ENCODE measurements at regions not wholly inside any gene's neighbourhood (a gene's known extent, or its start where the extent isn't known, plus 50 kb on each side); places are given as distances from the start of the nearest gene placed in this dataset.
"Not testable (repeated sequence)": the region's sequence is repeated elsewhere in the genome, so short reads cannot be mapped to it uniquely, and the experiment has no call there.

DNA sequence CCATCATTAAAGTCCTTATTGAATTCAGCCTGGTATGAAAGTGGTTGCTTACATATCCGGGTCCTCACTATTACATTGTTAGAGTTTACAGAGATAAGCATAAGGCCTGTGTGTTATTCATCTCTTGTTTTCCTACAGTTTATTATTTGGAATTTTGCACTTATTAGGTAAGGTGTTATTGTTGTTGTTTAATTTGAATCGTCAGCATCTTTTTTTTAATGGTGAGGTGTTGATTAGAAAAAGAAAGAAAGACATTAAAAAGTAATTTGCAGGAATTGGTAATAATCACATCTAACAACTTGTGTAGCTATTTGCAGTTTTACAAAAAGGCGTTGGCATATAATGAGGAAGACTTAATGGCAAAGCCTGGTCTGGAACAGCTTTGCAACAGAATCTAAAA is 158.6 kb downstream of the SAMD5 start:
- no peak for DNase-seq (ENCODE audit: low read depth in 4 of 4, low spot score in 1 of 4)

DNA sequence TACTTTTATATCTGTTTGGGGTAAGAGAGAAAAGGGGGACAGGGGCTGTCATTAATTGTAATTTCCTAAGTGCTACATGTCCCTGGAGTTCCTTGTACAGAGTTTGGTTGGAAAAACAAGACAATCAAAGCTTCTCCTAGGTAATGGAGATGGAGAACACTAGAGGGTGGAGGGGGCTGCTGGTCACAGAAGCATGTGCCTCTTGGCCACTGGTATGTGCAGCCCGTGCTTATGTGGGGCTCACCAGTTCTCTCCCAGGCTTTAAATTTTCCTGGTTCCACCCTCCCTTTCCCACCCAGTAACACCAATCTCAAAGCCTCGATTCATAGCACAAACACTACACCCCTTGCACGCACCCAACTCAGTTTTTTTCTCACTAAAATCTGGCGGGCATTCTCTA is 165.6 kb downstream of the SAMD5 start:
- DNase-seq (ENCODE audit: low read depth in 4 of 4, low spot score in 1 of 4) = no peak

DNA sequence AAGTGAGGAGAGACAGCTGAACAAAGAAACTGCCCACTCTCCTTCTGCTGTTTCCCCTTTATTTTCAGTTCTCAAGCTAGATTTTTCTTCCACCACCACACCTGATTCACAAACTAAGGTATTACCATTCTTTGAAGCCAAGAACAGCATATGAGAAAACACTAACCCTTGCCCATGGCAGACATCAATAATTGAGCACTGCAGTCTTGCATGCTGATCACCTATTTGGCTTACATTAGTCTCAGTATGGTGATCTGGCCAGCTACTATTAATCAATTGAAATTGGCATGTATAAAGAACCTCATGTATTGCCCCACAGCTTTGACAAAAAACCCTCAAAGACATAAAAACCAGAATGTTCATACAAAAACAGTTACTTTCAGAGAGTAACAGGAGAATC is 166.3 kb downstream of the SAMD5 start:
- no peak for DNase-seq (ENCODE audit: low read depth in 4 of 4, low spot score in 1 of 4)

DNA sequence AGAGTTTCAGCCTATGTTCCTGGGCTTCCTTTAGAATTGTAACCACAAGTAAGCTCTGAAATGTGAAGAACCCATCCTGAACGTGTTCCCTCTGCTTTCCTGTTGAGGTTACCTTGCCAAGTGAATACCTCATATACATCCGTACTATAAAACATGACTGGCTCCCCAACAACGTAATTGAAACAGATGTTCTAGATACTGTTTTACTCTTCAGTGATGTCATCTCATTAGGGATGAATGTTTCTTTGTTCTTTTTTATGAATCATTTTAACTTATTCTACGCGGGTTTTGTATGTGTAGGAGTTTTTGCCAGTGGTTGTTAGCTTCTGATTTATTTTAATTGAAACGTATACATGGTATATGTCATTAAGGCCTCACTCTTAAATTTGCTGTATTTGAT is 166.8 kb downstream of the SAMD5 start:
- no peak for DNase-seq (ENCODE audit: low read depth in 4 of 4, low spot score in 1 of 4)

DNA sequence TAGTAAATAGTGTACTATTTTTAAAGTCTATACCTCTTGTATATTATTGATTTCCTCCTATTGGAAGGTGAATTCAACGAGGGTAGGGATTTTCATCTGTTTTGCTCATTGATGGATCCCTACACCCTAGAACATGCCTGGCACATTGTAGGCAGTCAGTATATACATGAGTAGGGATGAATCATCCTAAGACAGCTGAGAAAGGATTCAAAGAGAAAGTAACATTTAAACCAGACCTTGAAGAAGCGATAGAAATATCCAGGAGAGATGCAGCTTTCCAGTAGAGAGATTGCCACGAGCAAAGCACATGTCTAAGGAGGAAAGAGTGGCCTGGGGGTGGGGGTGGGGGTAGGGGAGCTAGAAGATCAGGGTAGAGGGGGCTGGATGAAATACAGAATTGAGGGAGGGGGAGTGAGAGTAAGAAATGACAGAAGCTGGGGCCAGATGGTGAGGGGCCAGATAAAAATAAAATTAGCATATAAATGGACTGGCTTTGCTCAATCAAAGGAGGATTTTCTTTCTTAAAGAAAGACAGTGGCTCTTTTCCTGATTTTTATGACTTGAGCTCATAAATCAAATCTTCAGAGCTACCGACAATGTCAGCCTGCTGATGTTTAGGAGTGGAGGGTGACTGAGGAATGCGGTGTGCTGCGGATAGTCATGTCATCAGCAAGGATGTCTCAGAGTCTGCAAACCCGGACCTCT is 168.2 kb downstream of the SAMD5 start:
- DNase-seq (ENCODE audit: low read depth in 4 of 4, low spot score in 1 of 4) = no peak

DNA sequence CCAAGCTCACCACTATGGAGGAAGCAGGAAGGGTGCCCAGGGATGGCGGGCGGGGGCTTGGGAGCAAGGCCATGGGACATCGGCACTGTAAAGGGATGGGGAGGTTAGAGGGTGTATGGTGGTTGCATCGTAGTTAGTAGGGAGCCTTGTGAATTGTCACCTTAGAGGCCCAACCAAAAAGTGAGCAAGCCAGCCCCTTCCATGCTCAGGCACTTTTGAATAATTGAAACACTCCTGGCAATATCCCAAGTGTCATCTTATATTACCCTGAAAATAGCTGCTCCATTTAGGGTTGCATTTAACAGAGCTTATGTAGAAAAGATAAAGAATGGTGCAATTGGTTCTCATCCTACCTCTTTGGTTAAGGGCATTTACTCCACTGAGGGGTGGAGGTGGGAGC is 169.2 kb downstream of the SAMD5 start:
- DNase-seq (ENCODE audit: low read depth in 4 of 4, low spot score in 1 of 4) = no peak

DNA sequence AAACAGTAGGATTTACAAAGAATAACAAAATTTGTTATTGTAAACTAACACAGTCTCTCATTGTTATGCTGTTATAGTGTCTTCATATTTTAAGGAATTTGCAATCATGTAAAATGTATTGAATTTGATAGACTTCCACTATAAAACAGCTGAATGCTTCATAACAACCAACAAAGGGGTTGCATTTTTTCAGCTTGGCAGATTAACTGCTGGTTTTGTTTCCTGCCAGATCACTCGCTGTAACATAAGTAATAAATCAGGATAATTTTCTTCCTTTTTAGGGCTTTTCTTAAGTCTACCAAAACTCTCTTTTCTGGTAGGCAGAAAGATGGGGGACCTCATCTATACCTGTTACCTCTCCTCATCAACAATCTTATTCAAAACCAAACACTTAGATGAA is 169.8 kb downstream of the SAMD5 start:
- no peak for DNase-seq (ENCODE audit: low read depth in 4 of 4, low spot score in 1 of 4)

DNA sequence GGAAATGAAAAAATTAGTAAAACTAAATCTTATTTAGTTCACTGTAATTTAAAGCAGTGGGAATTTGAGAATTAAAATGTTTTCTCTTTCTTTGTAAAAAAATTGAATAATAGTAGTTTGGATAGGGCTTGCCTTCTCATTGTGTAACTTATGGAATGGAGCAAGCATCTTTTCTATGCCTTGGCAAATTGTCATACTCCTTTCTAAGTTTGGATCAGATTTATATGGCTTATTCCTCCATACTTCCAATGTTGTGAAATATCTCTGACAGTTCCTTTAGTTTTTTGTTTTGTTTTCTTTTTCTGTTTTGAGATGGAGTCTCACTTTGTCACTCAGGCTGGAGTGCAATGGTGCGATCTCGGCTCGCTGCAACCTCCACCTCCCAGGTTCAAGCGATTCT is 176.4 kb downstream of the SAMD5 start:
- no peak for DNase-seq (ENCODE audit: low read depth in 4 of 4, low spot score in 1 of 4)

DNA sequence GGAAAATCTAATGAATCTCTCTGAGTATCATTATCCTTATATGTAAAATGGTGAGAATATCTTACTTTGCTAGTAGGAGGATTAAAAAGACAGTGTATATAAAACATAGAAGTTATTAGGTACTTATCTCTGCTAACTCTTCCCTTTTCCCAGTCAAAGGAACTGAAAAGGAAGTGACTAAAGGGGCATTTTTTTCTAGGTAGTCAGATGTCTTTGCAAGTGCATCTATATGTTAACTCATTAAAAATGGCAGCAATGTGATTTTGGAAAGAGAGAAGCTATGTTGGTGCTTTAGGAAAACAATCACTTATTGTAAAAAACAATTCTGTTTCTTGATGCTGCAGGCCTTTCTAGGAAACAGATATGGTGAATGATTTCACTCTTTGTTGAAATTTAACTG is 180.9 kb downstream of the SAMD5 start:
- DNase-seq (ENCODE audit: low read depth in 4 of 4, low spot score in 1 of 4) = no peak

DNA sequence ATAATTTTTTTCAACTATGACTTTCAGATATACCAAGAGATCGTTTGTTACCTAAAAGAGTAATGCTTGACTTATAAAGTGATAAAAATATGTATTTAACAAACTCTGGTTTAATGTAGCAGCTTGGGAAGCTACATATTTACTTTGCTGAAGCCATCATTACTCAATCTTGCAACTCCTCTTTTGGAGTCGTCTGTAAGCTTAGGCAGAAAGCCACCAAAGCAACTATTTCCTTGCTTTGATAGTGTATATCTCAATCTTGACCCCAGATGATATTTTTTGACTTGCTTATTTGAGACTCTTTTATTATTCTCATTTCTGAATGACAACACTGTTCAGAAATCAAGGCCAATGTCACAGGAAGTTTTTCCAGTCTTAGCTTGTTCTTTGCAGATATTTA is 183.0 kb downstream of the SAMD5 start:
- no peak for DNase-seq (ENCODE audit: low read depth in 4 of 4, low spot score in 1 of 4)

DNA sequence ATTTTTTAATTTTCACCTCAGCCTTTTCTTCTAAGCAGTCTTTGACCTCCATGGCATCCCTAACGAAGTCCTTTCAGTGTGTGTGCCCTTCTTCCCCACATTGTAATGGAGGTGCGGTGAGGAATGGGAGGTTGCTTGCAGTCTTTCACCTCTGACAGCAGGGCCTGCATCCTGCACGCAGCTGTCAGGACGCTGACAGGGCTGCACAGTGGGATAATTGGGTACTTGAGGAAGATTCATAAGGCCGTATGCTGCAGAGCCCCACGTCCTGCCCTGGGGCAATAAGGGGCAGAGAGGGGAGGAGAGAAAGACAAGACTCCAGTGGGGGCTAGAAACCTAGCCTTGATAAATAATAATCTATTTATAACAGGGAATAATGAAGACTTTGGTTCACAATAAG is 184.7 kb downstream of the SAMD5 start:
- no peak for DNase-seq (ENCODE audit: low read depth in 4 of 4, low spot score in 1 of 4)

DNA sequence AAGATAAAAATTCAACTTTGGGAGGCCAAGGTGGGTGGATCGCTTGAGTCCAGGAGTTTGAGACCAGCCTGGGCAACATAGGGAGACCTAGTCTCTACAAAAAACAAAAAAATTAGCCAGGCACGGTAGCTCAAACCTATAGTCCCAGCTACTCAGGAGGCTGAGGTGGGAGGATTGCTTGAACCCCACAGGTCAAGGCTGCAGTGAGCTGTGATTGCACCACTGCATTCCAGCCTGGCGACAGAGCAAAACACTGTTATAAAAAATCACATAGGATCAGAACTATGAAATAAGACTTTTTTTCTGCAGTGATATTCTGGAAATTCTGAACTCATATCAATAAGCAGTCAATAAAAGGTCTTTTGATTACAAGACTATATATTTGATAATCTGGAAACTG is 186.1 kb downstream of the SAMD5 start:
- not testable (repeated sequence) for DNase-seq (ENCODE audit: low read depth in 4 of 4, low spot score in 1 of 4)

DNA sequence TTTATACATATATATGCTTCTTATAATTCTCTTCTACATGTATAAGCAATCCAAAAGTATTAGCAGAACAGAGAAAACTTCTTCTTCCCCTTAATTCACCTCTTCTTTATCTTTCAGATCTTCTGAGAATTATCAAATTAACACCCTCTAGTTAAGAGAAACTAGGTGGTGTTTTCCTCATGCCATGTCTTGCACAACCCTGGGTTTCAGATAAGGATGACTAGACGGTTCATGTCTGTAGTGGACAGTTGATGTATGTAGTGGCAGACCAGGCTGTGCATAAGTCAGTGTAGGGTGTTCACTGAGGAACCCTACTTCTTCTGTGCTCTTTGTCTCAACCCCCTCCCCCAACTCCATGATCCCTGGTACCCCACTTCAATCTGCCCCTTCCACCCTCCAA is 187.3 kb downstream of the SAMD5 start:
- no peak for DNase-seq (ENCODE audit: low read depth in 4 of 4, low spot score in 1 of 4)

DNA sequence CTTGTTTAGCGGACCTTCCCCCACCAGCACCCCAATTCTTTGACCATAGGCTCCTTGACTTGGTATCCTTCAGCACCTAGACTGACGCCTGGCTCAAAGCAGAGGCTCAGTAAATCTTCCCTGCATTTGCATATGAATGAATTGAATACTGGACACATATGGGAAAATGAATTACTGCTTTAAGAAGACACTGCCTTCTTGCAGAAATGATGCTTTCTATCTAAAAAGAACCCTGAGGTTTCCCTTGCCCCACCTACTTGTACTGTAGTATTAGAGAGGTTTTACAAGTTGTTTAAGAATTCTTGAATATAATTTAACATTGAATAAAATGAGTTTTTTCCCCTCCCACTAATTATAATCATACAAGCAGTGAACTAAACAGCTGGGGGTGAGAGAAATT is 190.7 kb downstream of the SAMD5 start:
- DNase-seq (ENCODE audit: low read depth in 4 of 4, low spot score in 1 of 4) = no peak

DNA sequence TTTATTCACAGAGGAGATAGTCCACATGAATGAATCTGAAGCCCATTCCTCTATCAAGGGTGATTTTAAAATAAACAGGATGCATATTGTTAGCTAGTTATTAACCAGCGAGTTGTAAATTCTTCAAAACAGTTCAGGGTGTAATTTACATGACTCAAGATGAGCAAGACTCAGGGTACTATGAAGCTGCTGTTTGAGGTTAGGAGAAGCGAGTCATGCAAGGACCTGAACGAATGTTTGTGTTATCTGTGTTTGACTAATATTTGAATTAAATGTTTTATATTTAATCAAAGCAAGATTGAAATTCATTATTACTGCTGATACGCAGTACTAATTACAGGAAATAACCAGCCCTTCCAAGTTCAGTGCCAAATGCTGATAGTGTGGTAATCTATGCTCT is 191.1 kb downstream of the SAMD5 start:
- no peak for DNase-seq (ENCODE audit: low read depth in 4 of 4, low spot score in 1 of 4)

DNA sequence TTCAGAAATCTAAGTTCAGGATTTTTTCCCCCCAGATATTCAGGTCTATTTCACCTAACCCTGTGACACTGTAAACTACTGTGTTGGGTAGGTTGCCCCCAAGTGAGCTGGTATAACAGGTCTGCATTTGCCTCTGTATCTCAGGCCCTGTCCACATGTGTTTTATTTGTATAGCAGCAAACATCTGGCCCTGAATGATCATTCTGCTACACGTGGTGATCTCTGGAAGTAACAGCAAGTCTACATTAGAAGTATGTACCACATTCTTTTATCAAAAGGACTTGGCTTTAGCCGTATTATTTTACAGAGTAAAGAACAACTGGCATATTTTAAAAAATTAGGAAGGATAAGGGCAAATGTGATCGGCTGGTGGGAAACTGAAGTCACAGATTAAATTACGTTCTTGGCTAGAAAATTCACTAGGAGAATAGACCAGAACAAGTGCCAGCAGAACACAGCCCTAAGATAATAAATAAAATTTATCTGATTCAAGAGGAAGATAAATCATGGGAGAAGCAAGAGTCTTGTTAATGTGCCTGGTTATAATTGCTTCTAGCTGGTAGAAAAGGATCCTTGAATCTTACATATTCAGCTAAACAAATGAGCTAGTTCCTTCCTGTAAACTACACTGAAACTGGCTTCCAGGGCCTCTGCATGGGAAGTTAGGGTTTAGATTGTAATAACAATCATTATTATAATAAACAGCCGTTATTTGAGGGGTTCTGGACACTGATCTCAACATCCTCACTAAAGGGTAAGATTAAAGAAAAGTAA is 192.1 kb downstream of the SAMD5 start:
- DNase-seq (ENCODE audit: low read depth in 4 of 4, low spot score in 1 of 4) = no peak

DNA sequence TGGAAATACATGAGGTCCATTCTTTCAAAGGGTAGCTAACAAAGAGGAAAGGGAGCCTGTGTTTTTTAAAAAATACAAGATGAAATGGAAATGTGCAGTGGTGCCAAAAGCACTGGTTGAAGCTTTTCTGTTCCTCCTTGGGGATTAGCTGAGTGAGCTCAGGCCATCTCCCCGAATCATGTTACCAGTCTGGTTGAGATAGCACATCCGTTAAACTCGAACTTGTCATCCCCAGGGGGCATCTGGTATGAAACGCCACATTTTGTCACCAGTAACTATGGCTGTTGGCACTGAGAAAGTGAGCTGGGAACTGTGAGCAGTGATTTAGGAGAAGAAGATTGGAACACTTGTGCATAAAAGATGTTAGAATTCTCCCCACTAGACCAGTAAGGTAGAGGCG is 196.2 kb downstream of the SAMD5 start:
- no peak for DNase-seq (ENCODE audit: low read depth in 4 of 4, low spot score in 1 of 4)

DNA sequence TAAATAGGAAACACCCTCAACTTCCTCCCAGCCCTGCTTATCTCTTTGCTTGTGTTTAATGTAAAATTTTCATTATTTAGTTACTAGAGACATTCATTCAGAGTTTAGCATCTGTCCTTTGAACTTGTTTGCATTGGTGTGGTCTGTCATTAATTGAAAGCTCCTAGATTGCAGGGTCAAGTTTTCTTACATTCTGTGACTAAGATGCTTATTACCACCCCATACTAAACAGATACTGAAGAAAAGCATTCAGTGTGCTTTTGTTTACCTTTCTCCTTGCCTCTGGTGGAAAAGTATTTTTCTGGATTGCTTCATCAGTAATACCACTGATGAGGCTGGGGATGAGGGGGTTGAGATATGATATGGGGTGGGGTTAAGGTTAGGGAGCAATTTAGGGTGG is 199.0 kb downstream of the SAMD5 start:
- DNase-seq (ENCODE audit: low read depth in 4 of 4, low spot score in 1 of 4) = no peak

DNA sequence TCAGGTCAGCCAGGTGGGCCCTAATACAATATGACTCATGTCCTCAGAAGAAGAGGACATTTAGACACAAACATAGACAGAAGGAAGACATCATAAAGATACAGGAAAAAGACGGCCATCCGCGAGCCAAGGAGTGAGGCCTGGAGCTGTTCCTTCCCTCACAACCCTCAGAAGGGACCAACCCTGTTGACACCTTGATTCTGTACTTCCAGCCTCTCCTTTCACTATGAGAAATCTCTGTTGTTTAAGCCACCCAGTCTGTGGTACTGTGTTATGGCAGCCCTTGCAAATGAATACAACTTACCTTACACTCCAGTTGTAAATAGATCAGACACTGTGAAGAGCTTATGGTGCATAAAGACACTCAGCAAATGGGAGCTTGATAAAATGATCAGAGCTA is 199.7 kb downstream of the SAMD5 start:
- DNase-seq (ENCODE audit: low read depth in 4 of 4, low spot score in 1 of 4) = no peak

DNA sequence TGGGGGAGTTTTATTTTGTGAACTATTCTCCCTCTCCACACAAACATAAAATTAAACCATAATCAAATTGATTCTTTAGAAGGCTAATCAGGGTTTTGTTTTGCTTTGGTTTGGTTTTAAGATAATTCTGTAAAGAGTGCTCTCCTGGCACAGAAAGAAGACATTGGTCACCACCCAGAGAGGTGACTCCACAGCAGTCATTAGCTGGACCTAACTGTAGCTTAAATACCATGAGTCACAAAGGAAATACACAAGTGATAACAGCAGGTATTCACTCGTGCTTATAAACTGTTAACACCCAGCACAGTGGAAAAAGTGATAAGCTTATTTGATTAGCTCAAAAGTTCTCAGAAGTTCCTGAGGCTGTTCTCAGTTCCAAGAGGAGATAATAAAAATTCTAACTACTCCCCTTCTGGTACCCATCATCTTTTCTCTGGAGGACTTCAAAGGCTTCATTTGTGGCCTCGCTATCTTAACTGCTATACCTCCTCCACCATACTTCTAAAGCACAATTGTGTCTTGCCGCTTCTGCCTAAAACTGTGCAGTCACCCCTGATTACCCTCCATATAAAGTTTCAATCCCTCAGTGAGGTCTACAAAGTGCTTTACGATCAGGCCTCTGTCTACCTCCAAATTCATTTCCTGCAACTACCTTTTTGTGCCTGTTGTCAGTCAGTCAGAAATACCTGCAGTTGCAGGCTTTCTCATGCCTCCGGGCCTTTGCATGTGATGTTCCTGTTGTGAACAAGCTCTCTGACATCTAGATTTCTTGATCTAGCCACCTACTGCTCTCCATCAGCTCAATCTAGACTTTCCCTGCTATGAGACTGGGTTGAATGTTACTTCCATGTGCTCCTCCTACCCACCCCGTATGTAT is 201.1 kb downstream of the SAMD5 start:
- no peak for DNase-seq (ENCODE audit: low read depth in 4 of 4, low spot score in 1 of 4)

DNA sequence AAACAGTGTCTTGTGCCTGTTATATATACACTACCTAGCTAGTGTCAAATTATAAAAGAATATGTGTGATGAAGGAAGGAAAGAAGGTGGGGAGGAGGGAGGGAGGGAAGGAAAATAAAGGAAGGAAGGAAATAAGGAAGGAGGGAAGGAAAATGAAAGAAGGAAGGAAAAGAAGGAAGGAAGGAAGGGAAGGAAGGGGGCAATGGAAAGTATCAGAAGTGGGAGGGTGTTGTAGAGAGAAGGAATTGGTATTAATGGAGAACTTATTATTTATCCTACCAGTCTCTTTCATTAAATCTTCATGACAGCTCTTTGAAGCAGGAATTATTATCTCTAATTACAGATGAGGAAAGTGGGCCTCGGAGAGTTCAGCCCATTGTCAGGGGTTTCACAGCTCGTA is 202.4 kb downstream of the SAMD5 start:
- no peak for DNase-seq (ENCODE audit: low read depth in 4 of 4, low spot score in 1 of 4)

DNA sequence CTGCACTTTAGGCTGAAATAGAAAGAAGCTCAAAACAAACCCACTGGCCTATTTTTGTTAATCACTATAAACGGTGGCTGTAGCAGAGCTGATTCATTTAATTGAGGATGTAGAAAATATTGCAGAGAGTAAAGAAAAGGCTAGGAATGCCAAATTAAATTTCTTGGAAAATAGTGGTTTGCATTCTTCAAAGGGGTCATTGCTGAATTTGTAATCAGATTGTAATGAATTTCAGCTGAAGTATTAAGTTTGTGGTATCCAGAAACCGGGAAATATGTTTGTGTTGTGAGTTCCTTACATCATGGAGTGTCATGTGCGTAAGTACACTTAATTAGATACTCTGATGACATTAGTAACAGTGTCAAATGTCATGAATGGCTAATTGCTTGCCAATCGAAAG is 203.0 kb downstream of the SAMD5 start:
- no peak for DNase-seq (ENCODE audit: low read depth in 4 of 4, low spot score in 1 of 4)
